ENCODE measurements at regions not wholly inside any gene's neighbourhood (a gene's known extent, or its start where the extent isn't known, plus 50 kb on each side); places are given as distances from the start of the nearest gene placed in this dataset.

- H3K79me2 ChIP-seq (ENCODE audit: control insufficient read depth, insufficient read depth, low read length), result no peaks in the 10 kb centered on the region
- no peaks in the 10 kb centered on the region for H3K27me3 ChIP-seq (ENCODE audit: control insufficient read depth, extremely low read depth, insufficient read depth, low read length)
- no peak overlapping the region for H3K4me3 ChIP-seq (ENCODE audit: control insufficient read depth in 2 of 3, extremely low read depth in 1 of 3, insufficient read depth in 2 of 3, low read depth in 1 of 3, low read length in 3 of 3)
- H3K4me1 ChIP-seq (ENCODE audit: control insufficient read depth, extremely low read depth, insufficient read depth, low read length), result no peaks in the 10 kb centered on the region
- dilution Hi-C loops (cut with MboI; ENCODE audit: extremely low pct_ligation_motif_present, low sequenced_read_pairs), result no loop called here
- H3K27ac ChIP-seq (ENCODE audit: control insufficient read depth, insufficient read depth, low read length), result no peak overlapping the region
- H3K4me2 ChIP-seq (ENCODE audit: control insufficient read depth, extremely low read depth, insufficient read depth, low read depth, low read length), result no peak overlapping the region
- no peaks in the 10 kb centered on the region for H3K9me1 ChIP-seq (ENCODE audit: control insufficient read depth, extremely low read depth, insufficient read depth, low read length)
- FAIRE-seq (no peak), DNase-seq (ENCODE audit: low read depth, low spot score) (no peak)
- no peaks in the 10 kb centered on the region for H3K36me3 ChIP-seq (ENCODE audit: control insufficient read depth in 2 of 2, extremely low read depth in 1 of 2, insufficient read depth in 2 of 2, low read length in 2 of 2)
- H2AFZ ChIP-seq (ENCODE audit: control insufficient read depth, low read length), result no peak overlapping the region
- no peak for TF ChIP-seq CTCF (optimal IDR thresholded peaks at IDR 0.05 in 1 of 3, IDR thresholded peaks at IDR 0.05 in 1 of 3, conservative IDR thresholded peaks at IDR 0.05 in 1 of 3; ENCODE audit: extremely low read depth in 1 of 3, insufficient read depth in 2 of 3, low read length in 3 of 3)
- no peak for TF ChIP-seq EZH2 (IDR thresholded peaks at IDR 0.05; ENCODE audit: low read length)
- no peaks in the 10 kb centered on the region for H3K9me3 ChIP-seq (ENCODE audit: control insufficient read depth, low read depth, low read length)
- H3K9ac ChIP-seq (ENCODE audit: control insufficient read depth, extremely low read depth, insufficient read depth, low read length), result no peak overlapping the region
- no peaks in the 10 kb centered on the region for H4K20me1 ChIP-seq (ENCODE audit: control insufficient read depth, extremely low read depth, insufficient read depth, low read length)
These were observed 147.4 kb upstream of the RORA start for GRCh38 chr15:61376516-61376915.

- Histone ChIP-seq H3K79me2 (ENCODE audit: control insufficient read depth, insufficient read depth, low read length) (no peaks in the 10 kb centered on the region), H4K20me1 (ENCODE audit: control insufficient read depth, extremely low read depth, insufficient read depth, low read length) (no peaks in the 10 kb centered on the region), H3K4me2 (ENCODE audit: control insufficient read depth, extremely low read depth, insufficient read depth, low read depth, low read length) (no peak overlapping the region), H3K36me3 (ENCODE audit: control insufficient read depth in 2 of 2, extremely low read depth in 1 of 2, insufficient read depth in 2 of 2, low read length in 2 of 2) (no peaks in the 10 kb centered on the region), H3K27ac (ENCODE audit: control insufficient read depth, insufficient read depth, low read length) (no peak overlapping the region), H3K9me1 (ENCODE audit: control insufficient read depth, extremely low read depth, insufficient read depth, low read length) (no peaks in the 10 kb centered on the region), H3K27me3 (ENCODE audit: control insufficient read depth, extremely low read depth, insufficient read depth, low read length) (no peaks in the 10 kb centered on the region), H3K9ac (ENCODE audit: control insufficient read depth, extremely low read depth, insufficient read depth, low read length) (no peak overlapping the region), H3K4me1 (ENCODE audit: control insufficient read depth, extremely low read depth, insufficient read depth, low read length) (no peaks in the 10 kb centered on the region), H3K4me3 (ENCODE audit: control insufficient read depth in 2 of 3, extremely low read depth in 1 of 3, insufficient read depth in 2 of 3, low read depth in 1 of 3, low read length in 3 of 3) (no peak overlapping the region), H3K9me3 (ENCODE audit: control insufficient read depth, low read depth, low read length) (no peaks in the 10 kb centered on the region), H2AFZ (ENCODE audit: control insufficient read depth, low read length) (no peak overlapping the region)
- TF ChIP-seq CTCF (optimal IDR thresholded peaks at IDR 0.05 in 1 of 3, IDR thresholded peaks at IDR 0.05 in 1 of 3, conservative IDR thresholded peaks at IDR 0.05 in 1 of 3; ENCODE audit: extremely low read depth in 1 of 3, insufficient read depth in 2 of 3, low read length in 3 of 3) (no peak), EZH2 (IDR thresholded peaks at IDR 0.05; ENCODE audit: low read length) (no peak)
- FAIRE-seq, result no peak
- dilution Hi-C loops (cut with MboI; ENCODE audit: extremely low pct_ligation_motif_present, low sequenced_read_pairs), result no loop called here
- no peak for DNase-seq (ENCODE audit: low read depth, low spot score)
These were observed 145.7 kb upstream of the RORA start for GRCh38 chr15:61374848-61375247.

Data from keratinocyte (primary cell).